GM23248 (cell line): ENCODE measurements at regions not wholly inside any gene's neighbourhood (a gene's known extent, or its start where the extent isn't known, plus 50 kb on each side); places are given as distances from the start of the nearest gene placed in this dataset.

Experiments used
- DNase-seq: peaks from one replicate; pipeline ENCODE4 v3.0.0-alpha.2; 2015
- H2AFZ ChIP-seq: fragments of 200-600 bp; sonication (generic); 2 replicates; pipeline ENCODE4 v1.6.1; 2016; ENCODE audit warnings: antibody characterized with exemption
- H3F3A ChIP-seq: fragments of 200-600 bp; sonication (generic); 2 replicates; pipeline ENCODE4 v1.6.1; 2016; ENCODE audit warnings: mild to moderate bottlenecking, antibody characterized with exemption, mixed run types; ENCODE audit not compliant: insufficient read depth
- H3K27ac ChIP-seq: fragments of 200-600 bp; sonication (generic); 2 replicates; pipeline ENCODE4 v1.5.1; 2016; ENCODE audit warnings: mild to moderate bottlenecking
- H3K27me3 ChIP-seq: fragments of 200-600 bp; sonication (generic); replicated peaks from 2 replicates; pipeline ENCODE4 v1.6.1; 2016; ENCODE audit warnings: mild to moderate bottlenecking; ENCODE audit not compliant: insufficient read depth
- H3K36me3 ChIP-seq: fragments of 200-600 bp; sonication (generic); 2 replicates; pipeline ENCODE4 v1.6.1; 2016; ENCODE audit warnings: low read depth, mild to moderate bottlenecking
- H3K4me1 ChIP-seq: fragments of 200-600 bp; sonication (generic); 2 replicates; pipeline ENCODE4 v1.6.1; 2016; ENCODE audit warnings: mild to moderate bottlenecking; ENCODE audit not compliant: insufficient read depth
- H3K4me2 ChIP-seq: fragments of 200-600 bp; sonication (generic); one replicate; pipeline ENCODE4 v1.6.1; 2016; ENCODE audit warnings: mild to moderate bottlenecking; ENCODE audit not compliant: unreplicated experiment
- H3K4me3 ChIP-seq: fragments of 200-600 bp; sonication (generic); 2 replicates; pipeline ENCODE4 v1.5.1; 2016; ENCODE audit warnings: mild to moderate bottlenecking
- H3K79me2 ChIP-seq: fragments of 200-600 bp; sonication (generic); 2 replicates; pipeline ENCODE4 v1.6.1; 2016; ENCODE audit warnings: mild to moderate bottlenecking; ENCODE audit not compliant: insufficient read depth
- H3K9ac ChIP-seq: fragments of 200-600 bp; sonication (generic); 2 replicates; pipeline ENCODE4 v1.6.1; 2016; ENCODE audit warnings: mild to moderate bottlenecking
- H3K9me2 ChIP-seq: fragments of 200-600 bp; sonication (generic); 2 replicates; pipeline ENCODE4 v1.6.1; 2016; ENCODE audit warnings: mixed run types, mild to moderate bottlenecking, moderate library complexity; ENCODE audit not compliant: insufficient read depth
- H3K9me3 ChIP-seq: fragments of 200-600 bp; sonication (generic); one replicate; pipeline ENCODE4 v1.6.1; 2017; ENCODE audit warnings: low read depth
- H4K20me1 ChIP-seq: fragments of 200-600 bp; sonication (generic); 2 replicates; pipeline ENCODE4 v1.6.0; 2016; ENCODE audit not compliant: insufficient read depth
- EZH2 ChIP-seq: fragments of 200-600 bp; sonication (generic); IDR thresholded peaks from 2 replicates; pipeline ENCODE4 v1.6.1; 2018; ENCODE audit warnings: antibody characterized with exemption, mild to moderate bottlenecking; ENCODE audit not compliant: insufficient read depth, poor library complexity, severe bottlenecking
- EZH2phosphoT487 ChIP-seq: fragments of 200-600 bp; sonication (generic); IDR thresholded peaks from 2 replicates; pipeline ENCODE4 v1.6.1; 2018; ENCODE audit warnings: antibody characterized with exemption, moderate library complexity, mild to moderate bottlenecking, low read depth; ENCODE audit not compliant: insufficient read depth
- WGBS, 2 experiments: methylation state at CpG; one replicate each; pipeline ENCODE4 v1.1.6; 2015 to 2017; ENCODE audit warnings: low lambda C conversion rate in 2 of 2, low coverage in 1 of 2; ENCODE audit errors: missing lambda C conversion rate in 2 of 2; 5-methylcytosine and 5-hydroxymethylcytosine counted together
- in situ Hi-C: fragments of 300-500 bp; cut with MboI; formaldehyde crosslinking; loops from 2 replicates; pipeline ENCODE4 v1.15.0; 2020

DNA sequence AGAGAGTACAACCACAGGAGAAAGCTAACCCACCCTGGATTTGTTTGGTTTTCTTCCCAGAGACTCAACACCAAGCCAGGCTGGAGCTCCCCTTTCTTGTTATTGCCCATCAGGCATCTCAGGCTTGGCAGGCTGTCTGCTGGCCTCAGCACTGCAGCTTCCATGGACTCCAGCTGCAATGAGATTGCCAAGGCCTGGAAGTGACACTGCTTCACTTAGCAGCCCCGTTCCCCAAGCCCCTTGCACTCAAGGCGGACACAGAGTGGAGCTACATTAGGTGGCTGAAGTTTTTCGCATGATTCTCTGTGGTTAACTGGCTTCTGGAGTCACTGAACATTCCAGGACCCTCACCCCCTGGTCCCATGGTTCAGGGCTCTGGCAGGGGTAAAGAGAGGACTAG, 163.1 kb upstream of the GDF10 start:
- 36 to 45% methylated on average over 3 of the region's 3 CpGs for WGBS, 2 experiments
- Histone ChIP-seq H2AFZ (peak overlapping the region; percentile 60), H3K4me2 (peak overlapping the region; percentile 88), H3K79me2 (no peaks in the 10 kb centered on the region), H3K4me1 (peaks cover 28% of the 10 kb centered on the region), H3K9me3 (no peaks in the 10 kb centered on the region), H4K20me1 (no peaks in the 10 kb centered on the region), H3K27ac (peak overlapping the region; percentile 89), H3K4me3 (no peak overlapping the region), H3K9me2 (no peaks in the 10 kb centered on the region), H3K27me3 (no peaks in the 10 kb centered on the region), H3F3A (peaks cover 9% of the 10 kb centered on the region; the same call in 1 of the 2 replicates), H3K9ac (peak overlapping the region; percentile 53), H3K36me3 (no peaks in the 10 kb centered on the region)
- TF ChIP-seq EZH2 (no peak), EZH2phosphoT487 (no peak)
- in situ Hi-C loops = no loop called here
- peak; percentile 59 for DNase-seq

DNA sequence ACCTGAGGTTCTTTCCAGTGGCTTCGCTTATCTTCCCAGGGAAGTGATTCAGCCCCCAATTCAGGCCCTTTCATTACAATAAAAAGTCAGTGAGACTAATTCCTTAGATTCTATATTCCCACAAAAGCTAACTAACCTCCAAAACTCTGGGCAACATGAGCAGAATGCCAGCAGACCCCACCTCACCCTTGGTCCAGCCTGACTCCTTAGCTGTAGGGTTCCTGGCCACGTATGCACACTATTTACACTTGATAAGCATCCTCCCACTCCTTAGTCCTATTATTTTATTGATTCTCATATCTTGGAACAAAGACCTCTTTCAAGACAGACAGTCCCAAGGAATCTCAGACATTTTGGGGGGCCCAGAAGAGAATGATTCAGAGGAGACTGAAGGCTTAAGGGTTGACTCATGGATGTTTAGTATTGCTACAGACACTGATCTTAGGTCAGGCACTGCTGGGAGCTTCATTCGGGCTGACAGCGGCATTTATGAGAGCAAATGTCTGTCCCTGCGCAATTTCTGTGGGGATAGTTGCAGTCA, 162.6 kb upstream of the GDF10 start:
- no peaks in the 10 kb centered on the region for H3K27me3 ChIP-seq
- peak overlapping the region; percentile 53 for H3K9ac ChIP-seq
- no peaks in the 10 kb centered on the region for H3K36me3 ChIP-seq
- peaks cover 28% of the 10 kb centered on the region for H3K4me1 ChIP-seq
- in situ Hi-C loops = no loop called here
- no peaks in the 10 kb centered on the region for H3K9me2 ChIP-seq
- H3K27ac ChIP-seq = peak overlapping the region; percentile 89
- H3K4me2 ChIP-seq = peak overlapping the region; percentile 88
- H3K79me2 ChIP-seq = no peaks in the 10 kb centered on the region
- H3K4me3 ChIP-seq = peak overlapping the region; percentile 49
- H4K20me1 ChIP-seq = no peaks in the 10 kb centered on the region
- WGBS, 2 experiments = 43 to 45% methylated on average over 5 of the region's 5 CpGs
- H3K9me3 ChIP-seq = no peaks in the 10 kb centered on the region
- peak overlapping the region; percentile 60 for H2AFZ ChIP-seq
- H3F3A ChIP-seq = peaks cover 9% of the 10 kb centered on the region; the same call in 1 of the 2 replicates
- peak; percentile 90 for DNase-seq
- TF ChIP-seq EZH2phosphoT487 (no peak), EZH2 (no peak)

GRCh38 chr10:47139121-47139520, 160.9 kb upstream of the GDF10 start:
- no peak for DNase-seq
- in situ Hi-C loops = no loop called here

DNA sequence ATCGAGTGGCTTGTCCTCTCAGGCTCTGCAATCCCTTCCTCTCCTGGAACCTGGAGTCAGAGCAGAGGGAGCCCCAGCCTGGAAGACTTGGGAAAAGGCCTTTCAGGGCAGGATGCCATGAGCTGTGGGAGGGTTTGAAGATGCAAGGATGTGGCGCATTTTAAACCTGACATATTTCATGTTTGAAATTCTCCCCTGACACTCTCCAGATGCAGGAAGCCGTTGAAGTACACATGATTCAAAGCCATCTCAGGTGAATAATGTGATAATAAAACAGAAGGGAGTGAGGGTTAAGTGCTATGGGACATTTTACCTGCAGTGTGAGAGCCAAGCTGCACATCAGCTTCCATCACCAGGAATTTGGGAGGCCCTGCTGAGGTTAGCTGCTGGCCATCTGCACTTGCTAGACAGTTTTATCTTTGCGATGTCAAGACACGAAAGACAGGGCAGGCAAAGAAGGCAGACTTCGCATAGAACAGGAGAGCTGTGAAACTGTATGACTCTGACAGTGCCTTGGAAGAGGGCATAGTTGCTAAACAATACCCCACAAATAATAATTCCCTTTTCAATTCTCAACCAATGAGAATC, 159.1 kb upstream of the GDF10 start:
- Histone ChIP-seq H3K4me3 (no peak overlapping the region), H3K9me3 (no peaks in the 10 kb centered on the region), H3K9ac (no peak overlapping the region), H3F3A (peaks cover 9% of the 10 kb centered on the region; the same call in 1 of the 2 replicates), H3K4me2 (no peak overlapping the region), H3K27ac (no peak overlapping the region), H4K20me1 (no peaks in the 10 kb centered on the region), H3K27me3 (no peaks in the 10 kb centered on the region), H3K4me1 (peaks cover 31% of the 10 kb centered on the region), H3K9me2 (no peaks in the 10 kb centered on the region), H2AFZ (no peak overlapping the region), H3K79me2 (no peaks in the 10 kb centered on the region), H3K36me3 (no peaks in the 10 kb centered on the region)
- TF ChIP-seq EZH2 (no peak), EZH2phosphoT487 (no peak)
- WGBS, 2 experiments = 72 to 75% methylated on average over 6 of the region's 6 CpGs
- no peak for DNase-seq
- in situ Hi-C loops = no loop called here

More at GRCh38 chr10:47139121-47139520, 160.9 kb upstream of the GDF10 start:
- no peaks in the 10 kb centered on the region for H3K79me2 ChIP-seq
- no peaks in the 10 kb centered on the region for H3K9me2 ChIP-seq
- H3K9ac ChIP-seq = no peak overlapping the region
- no peaks in the 10 kb centered on the region for H3K36me3 ChIP-seq
- no peaks in the 10 kb centered on the region for H4K20me1 ChIP-seq
- no peaks in the 10 kb centered on the region for H3K27me3 ChIP-seq
- no peak overlapping the region for H3K4me2 ChIP-seq
- H3K4me1 ChIP-seq = peaks cover 28% of the 10 kb centered on the region
- no peak for TF ChIP-seq EZH2phosphoT487
- no peak for TF ChIP-seq EZH2
- no peak overlapping the region for H3K27ac ChIP-seq
- H2AFZ ChIP-seq = no peak overlapping the region
- peak overlapping the region; percentile 49; the same call in 1 of the 2 replicates for H3K4me3 ChIP-seq
- 76 to 82% methylated on average over 7 of the region's 7 CpGs for WGBS, 2 experiments
- H3K9me3 ChIP-seq = no peaks in the 10 kb centered on the region
- H3F3A ChIP-seq = peaks cover 9% of the 10 kb centered on the region; the same call in 1 of the 2 replicates

GRCh38 chr10:47141349-47141748, 158.6 kb upstream of the GDF10 start:
- no peaks in the 10 kb centered on the region for H3K27me3 ChIP-seq
- H3K9me2 ChIP-seq = no peaks in the 10 kb centered on the region
- no peaks in the 10 kb centered on the region for H3K36me3 ChIP-seq
- no peaks in the 10 kb centered on the region for H3K79me2 ChIP-seq
- no peak overlapping the region for H3K4me3 ChIP-seq
- no peak overlapping the region for H3K9ac ChIP-seq
- H3K27ac ChIP-seq = no peak overlapping the region
- no peaks in the 10 kb centered on the region for H4K20me1 ChIP-seq
- in situ Hi-C loops = no loop called here
- H3K9me3 ChIP-seq = no peaks in the 10 kb centered on the region
- TF ChIP-seq EZH2 = no peak
- no peak for TF ChIP-seq EZH2phosphoT487
- peaks cover 9% of the 10 kb centered on the region; the same call in 1 of the 2 replicates for H3F3A ChIP-seq
- H3K4me1 ChIP-seq = peaks cover 32% of the 10 kb centered on the region
- H2AFZ ChIP-seq = no peak overlapping the region
- WGBS, 2 experiments = 73 to 74% methylated on average over 5 of the region's 5 CpGs
- no peak overlapping the region for H3K4me2 ChIP-seq
- DNase-seq = no peak
